SU-DHL-6 (cell line): ENCODE measurements at regions not wholly inside any gene's neighbourhood (a gene's known extent, or its start where the extent isn't known, plus 50 kb on each side); places are given as distances from the start of the nearest gene placed in this dataset.

Experiments
- EZH2phosphoT487 ChIP-seq: fragments of 200-600 bp; sonication (generic), shearing (Covaris generic); conservative IDR thresholded peaks from 2 replicates; pipeline ENCODE4 v1.6.1; 2018; ENCODE audit warnings: mild to moderate bottlenecking, antibody characterized with exemption, low read length, moderate library complexity, mixed read lengths
- TF ChIP-seq, protein P1 (sequence below): fragments of 200-600 bp; sonication (generic); IDR thresholded peaks from one replicate; pipeline ENCODE4 v1.5.1; 2017; ENCODE audit warnings: antibody characterized with exemption, mild to moderate bottlenecking, low read length, moderate library complexity; ENCODE audit not compliant: insufficient read depth, poor library complexity, severe bottlenecking

DNA sequence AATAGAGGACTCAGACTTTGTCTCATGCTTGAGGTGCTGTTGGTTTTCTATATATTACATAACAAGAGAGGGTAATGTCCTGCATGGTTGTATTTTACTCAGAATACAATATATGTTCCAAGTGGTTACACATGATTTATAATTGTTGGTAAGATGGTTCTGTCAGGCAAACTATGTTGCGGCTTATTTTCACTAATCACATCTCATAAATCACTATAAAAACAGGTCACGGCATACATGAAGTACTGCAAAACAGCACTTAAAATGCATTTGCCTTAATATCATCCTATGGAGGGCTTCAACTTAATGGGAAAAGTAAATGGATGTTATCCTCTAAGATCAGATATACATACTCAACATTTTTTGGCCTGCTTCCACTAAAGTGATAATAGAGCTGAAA, 246.0 kb upstream of the ARSJ start:
- TF ChIP-seq, protein P1, sequence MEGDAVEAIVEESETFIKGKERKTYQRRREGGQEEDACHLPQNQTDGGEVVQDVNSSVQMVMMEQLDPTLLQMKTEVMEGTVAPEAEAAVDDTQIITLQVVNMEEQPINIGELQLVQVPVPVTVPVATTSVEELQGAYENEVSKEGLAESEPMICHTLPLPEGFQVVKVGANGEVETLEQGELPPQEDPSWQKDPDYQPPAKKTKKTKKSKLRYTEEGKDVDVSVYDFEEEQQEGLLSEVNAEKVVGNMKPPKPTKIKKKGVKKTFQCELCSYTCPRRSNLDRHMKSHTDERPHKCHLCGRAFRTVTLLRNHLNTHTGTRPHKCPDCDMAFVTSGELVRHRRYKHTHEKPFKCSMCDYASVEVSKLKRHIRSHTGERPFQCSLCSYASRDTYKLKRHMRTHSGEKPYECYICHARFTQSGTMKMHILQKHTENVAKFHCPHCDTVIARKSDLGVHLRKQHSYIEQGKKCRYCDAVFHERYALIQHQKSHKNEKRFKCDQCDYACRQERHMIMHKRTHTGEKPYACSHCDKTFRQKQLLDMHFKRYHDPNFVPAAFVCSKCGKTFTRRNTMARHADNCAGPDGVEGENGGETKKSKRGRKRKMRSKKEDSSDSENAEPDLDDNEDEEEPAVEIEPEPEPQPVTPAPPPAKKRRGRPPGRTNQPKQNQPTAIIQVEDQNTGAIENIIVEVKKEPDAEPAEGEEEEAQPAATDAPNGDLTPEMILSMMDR: no peak
- TF ChIP-seq EZH2phosphoT487: no peak
